ENCODE measurements at regions not wholly inside any gene's neighbourhood (a gene's known extent, or its start where the extent isn't known, plus 50 kb on each side); places are given as distances from the start of the nearest gene placed in this dataset.
"Not testable (repeated sequence)": the region's sequence is repeated elsewhere in the genome, so short reads cannot be mapped to it uniquely, and the experiment has no call there.

- DNase-seq = not testable (repeated sequence)
Observed at GRCh38 chr10:23545866-23546265, 107.0 kb downstream of the OTUD1 start.

- no peak for DNase-seq
Observed at GRCh38 chr10:23556727-23557440, 118.0 kb downstream of the OTUD1 start.

- no peak for DNase-seq
Observed at GRCh38 chr10:23557777-23558176, 118.9 kb downstream of the OTUD1 start.

- no peak for DNase-seq
Observed at GRCh38 chr10:23558361-23558799, 119.5 kb downstream of the OTUD1 start.

- no peak for DNase-seq
Observed at GRCh38 chr10:23568996-23569395, 130.1 kb downstream of the OTUD1 start.

GRCh38 chr10:23571884-23572283 lies 133.0 kb downstream of the OTUD1 start:
- no peak for DNase-seq

GRCh38 chr10:23581906-23582450 lies 143.1 kb downstream of the OTUD1 start:
- no peak for DNase-seq

- DNase-seq = no peak
Observed at GRCh38 chr10:23584396-23584795, 145.5 kb downstream of the OTUD1 start.

GRCh38 chr10:23585186-23585585 lies 146.3 kb downstream of the OTUD1 start:
- no peak for DNase-seq

- DNase-seq = no peak
Observed at GRCh38 chr10:23585666-23586065, 146.8 kb downstream of the OTUD1 start.

- not testable (repeated sequence) for DNase-seq
Observed at GRCh38 chr10:23595278-23595677, 156.4 kb downstream of the OTUD1 start.

- DNase-seq = no peak
Observed at GRCh38 chr10:23604613-23605012, 165.7 kb downstream of the OTUD1 start.

- DNase-seq = no peak
Observed at GRCh38 chr10:23606456-23606855, 167.6 kb downstream of the OTUD1 start.

- DNase-seq = no peak
Observed at GRCh38 chr10:23608926-23609325, 170.1 kb downstream of the OTUD1 start.

GRCh38 chr10:23610626-23611307 lies 171.9 kb downstream of the OTUD1 start:
- no peak for DNase-seq

GRCh38 chr10:23611308-23612029 lies 172.6 kb downstream of the OTUD1 start:
- DNase-seq = no peak

- no peak for DNase-seq
Observed at GRCh38 chr10:23613900-23614299, 175.0 kb downstream of the OTUD1 start.

- no peak for DNase-seq
Observed at GRCh38 chr10:23614483-23614882, 175.6 kb downstream of the OTUD1 start.

- no peak for DNase-seq
Observed at GRCh38 chr10:23630376-23630775, 191.5 kb downstream of the OTUD1 start.

- no peak for DNase-seq
Observed at GRCh38 chr10:23630885-23631284, 192.0 kb downstream of the OTUD1 start.

- no peak for DNase-seq
Observed at GRCh38 chr10:23643111-23643780, 204.4 kb downstream of the OTUD1 start.

- DNase-seq = no peak
Observed at GRCh38 chr10:23648618-23649017, 209.7 kb downstream of the OTUD1 start.

GRCh38 chr10:23656735-23657134 lies 217.9 kb downstream of the OTUD1 start:
- no peak for DNase-seq
